GM12878 (cell line): ENCODE measurements at regions not wholly inside any gene's neighbourhood (a gene's known extent, or its start where the extent isn't known, plus 50 kb on each side); places are given as distances from the start of the nearest gene placed in this dataset.

Source experiments
- ATAC-seq: fragments of 200-7000 bp; cut with Tn5 transposase; 3 replicates; pipeline ENCODE4 v1.9.1; 2020; ENCODE audit warnings: mild to moderate bottlenecking, moderate library complexity
- BruUV-seq: library from RNA; stranded (reverse); fragments of 400-500 nt; replicated peaks from 2 replicates; lab custom pipeline; 2021; lab: Mats Ljungman, UMichigan
- CTCF ChIA-PET: fragments of 300-600 bp; sonication (Branson Sonifier 250); formaldehyde crosslinking; extraction: SDS; loops from one replicate; lab custom pipeline; 2021; ENCODE audit warnings: inconsistent platforms; lab: Yijun Ruan, JAX
- POLR2A ChIA-PET: fragments of 350-600 bp; formaldehyde crosslinking; extraction: SDS; loops from one replicate; lab custom pipeline; 2021; ENCODE audit warnings: inconsistent platforms; lab: Charles Lee
- RAD21 ChIA-PET: fragments of 300-600 bp; sonication (Branson Sonifier 250); formaldehyde crosslinking; loops from one replicate; lab custom pipeline; 2023; ENCODE audit warnings: antibody characterized with exemption; ENCODE audit not compliant: unreplicated experiment; lab: Charles Lee
- SMC1A ChIA-PET: fragments of 300-600 bp; sonication (Branson Sonifier 250); formaldehyde crosslinking; loops from one replicate; lab custom pipeline; 2023; ENCODE audit not compliant: unreplicated experiment, uncharacterized antibody; lab: Charles Lee
- DNase-seq: peaks from one replicate; pipeline ENCODE4 v3.0.0-alpha.2; 2011; ENCODE audit warnings: low read depth, low spot score
- FAIRE-seq: peaks from 3 replicates; lab custom pipeline; 2011; peaks lifted over from hg19 to GRCh38; lab: Jason Lieb, UNC
- H2AFZ ChIP-seq: 2 replicates; pipeline ENCODE4 v1.6.0; 2011; ENCODE audit warnings: low read depth, low read length, control low read depth; ENCODE audit not compliant: control insufficient read depth
- H3K27ac ChIP-seq: 2 replicates; pipeline ENCODE4 v1.5.1; 2011; ENCODE audit warnings: control low read depth; ENCODE audit not compliant: control insufficient read depth, insufficient read depth
- H3K27me3 ChIP-seq, 2 experiments: replicated peaks in 1 of 2; 2 replicates each; pipeline versions ENCODE4 v1.6.0 to v1.6.1; 2011; ENCODE audit warnings: low read length in 1 of 2; ENCODE audit not compliant: control insufficient read depth in 2 of 2, insufficient read depth in 2 of 2
- H3K36me3 ChIP-seq, 2 experiments: 2 replicates each; pipeline ENCODE4 v1.5.1; 2011; ENCODE audit warnings: low read length in 1 of 2; ENCODE audit not compliant: control insufficient read depth in 2 of 2, insufficient read depth in 2 of 2
- H3K4me1 ChIP-seq: 2 replicates; pipeline ENCODE4 v1.6.1; 2011; ENCODE audit warnings: mild to moderate bottlenecking, low read length, moderate library complexity, mixed read lengths; ENCODE audit not compliant: control insufficient read depth, insufficient read depth
- H3K4me2 ChIP-seq: 2 replicates; pipeline ENCODE4 v1.6.0; 2011; ENCODE audit warnings: control low read depth; ENCODE audit not compliant: control insufficient read depth, insufficient read depth
- H3K4me3 ChIP-seq: fragments of 200-600 bp; sonication (generic); 2 replicates; pipeline ENCODE4 v1.5.1; 2016
- H3K79me2 ChIP-seq: 2 replicates; pipeline ENCODE4 v1.6.0; 2011; ENCODE audit warnings: low read length; ENCODE audit not compliant: control insufficient read depth, insufficient read depth
- H3K9ac ChIP-seq: 2 replicates; pipeline ENCODE4 v1.8.0; 2011; ENCODE audit warnings: low read length, control low read depth, mixed read lengths; ENCODE audit not compliant: control insufficient read depth, insufficient read depth
- H3K9me3 ChIP-seq: replicated peaks from 3 replicates; pipeline ENCODE4 v1.5.1; 2011; ENCODE audit warnings: mild to moderate bottlenecking, low read length; ENCODE audit not compliant: control insufficient read depth, insufficient read depth
- H4K20me1 ChIP-seq: 2 replicates; pipeline ENCODE4 v1.6.0; 2011; ENCODE audit not compliant: control insufficient read depth, insufficient read depth
- ATF2 ChIP-seq: IDR thresholded peaks from 2 replicates; pipeline ENCODE4 v1.6.1; 2012; ENCODE audit warnings: low read length, inconsistent platforms
- BCLAF1 ChIP-seq: fragments of 450-650 bp; IDR thresholded peaks from 2 replicates; pipeline ENCODE4 v1.6.1; 2017; ENCODE audit warnings: antibody characterized with exemption, mild to moderate bottlenecking, moderate library complexity
- CHD2 ChIP-seq: IDR thresholded peaks from 2 replicates; pipeline ENCODE4 v1.6.1; 2011; ENCODE audit warnings: low read depth, low read length, improper control_type of control experiment, borderline replicate concordance
- IKZF1 ChIP-seq: fragments of 450-650 bp; conservative IDR thresholded peaks from 2 replicates; pipeline ENCODE4 v1.6.1; 2017; ENCODE audit warnings: antibody characterized with exemption, mild to moderate bottlenecking
- IKZF2 ChIP-seq, 2 experiments: fragments of 450-650 bp; IDR thresholded peaks; 2 replicates each; pipeline ENCODE4 v1.6.1; 2017; ENCODE audit warnings: mild to moderate bottlenecking in 2 of 2, moderate library complexity in 2 of 2
- NR2C2 ChIP-seq: IDR thresholded peaks from 2 replicates; pipeline ENCODE4 v1.6.1; 2011; ENCODE audit warnings: borderline replicate concordance, low read depth; ENCODE audit not compliant: control insufficient read depth, insufficient read length
- PBX3 ChIP-seq: IDR thresholded peaks from 2 replicates; pipeline ENCODE4 v1.6.1; 2011; ENCODE audit warnings: mild to moderate bottlenecking, low read depth, low read length, moderate library complexity; ENCODE audit not compliant: insufficient replicate concordance
- POLR2AphosphoS5 ChIP-seq: IDR thresholded peaks from 2 replicates; pipeline ENCODE4 v1.6.1; 2011; ENCODE audit warnings: mild to moderate bottlenecking, low read length, inconsistent platforms
- SKIL ChIP-seq: fragments of 450-650 bp; IDR thresholded peaks from 2 replicates; pipeline ENCODE4 v1.6.1; 2017; ENCODE audit warnings: mild to moderate bottlenecking, low read depth, inconsistent platforms; ENCODE audit not compliant: poor library complexity, severe bottlenecking
- ZNF622 ChIP-seq: fragments of 450-650 bp; IDR thresholded peaks from 2 replicates; pipeline ENCODE4 v1.6.1; 2017; ENCODE audit warnings: mild to moderate bottlenecking, inconsistent platforms
- ZNF687 ChIP-seq: fragments of 450-650 bp; IDR thresholded peaks from 2 replicates; pipeline ENCODE4 v1.6.1; 2017; ENCODE audit warnings: mild to moderate bottlenecking, moderate library complexity
- WGBS: methylation state at CpG from one replicate; pipeline ENCODE4 v1.1.6; 2016; ENCODE audit warnings: low lambda C conversion rate; ENCODE audit not compliant: insufficient replicate concordance, insufficient coverage; ENCODE audit errors: missing lambda C conversion rate; 5-methylcytosine and 5-hydroxymethylcytosine counted together
- in situ Hi-C: fragments of 300-500 bp; cut with MboI; formaldehyde crosslinking; loops from 9 replicates; pipeline ENCODE4 v1.14.3; 2018; ENCODE audit warnings: mixed read lengths
- intact Hi-C: fragments of 100-400 bp; cut with micrococcal nuclease; formaldehyde crosslinking; loops from one replicate; pipeline ENCODE4 v1.14.2; 2022; ENCODE audit not compliant: unreplicated experiment

GRCh38 chr1:94731891-94732290, 88.3 kb upstream of the SLC44A3 start (continued):
- TF ChIP-seq SKIL (no peak), IKZF1 (no peak), ZNF687 (no peak)
- TF ChIP-seq, all 136 proteins: peak for 0

GRCh38 chr1:94730450-94730849, 89.7 kb upstream of the SLC44A3 start:
- no peak overlapping the region for H3K4me3 ChIP-seq
- H3K27ac ChIP-seq: no peak overlapping the region
- 33% methylated on average over 3 of the region's 3 CpGs for WGBS
- no peaks in the 10 kb centered on the region for H3K9me3 ChIP-seq
- ChIA-PET RAD21 (no interaction called here), POLR2A (no interaction called here), CTCF (interaction anchor here (0.6 kb wide), 1 partner anchor 29 kb away, joined by 3 read pairs; no protein-coding TSS in a partner anchor), SMC1A (no interaction called here)
- H3K27me3 ChIP-seq: no peaks in the 10 kb centered on the region
- no peaks in the 10 kb centered on the region for H3K36me3 ChIP-seq
- BruUV-seq: no TSS peak
- FAIRE-seq (no peak), DNase-seq (no peak), ATAC-seq (no peak)
- in situ Hi-C loops: no loop called here
- no peak overlapping the region for H2AFZ ChIP-seq
- H4K20me1 ChIP-seq: no peaks in the 10 kb centered on the region
- no peak overlapping the region for H3K9ac ChIP-seq
- no peaks in the 10 kb centered on the region for H3K79me2 ChIP-seq
- no peaks in the 10 kb centered on the region for H3K4me1 ChIP-seq
- no peak overlapping the region for H3K4me2 ChIP-seq
- intact Hi-C loops: no loop called here
- no peak for TF ChIP-seq IKZF2 (IDR thresholded peaks at IDR 0.05)
- TF ChIP-seq ATF2: no peak
- no peak for TF ChIP-seq PBX3
- TF ChIP-seq ZNF622: no peak
- TF ChIP-seq POLR2AphosphoS5: no peak
- TF ChIP-seq BCLAF1: no peak
- no peak for TF ChIP-seq CHD2
- TF ChIP-seq NR2C2: no peak
